ENCODE measurements at regions not wholly inside any gene's neighbourhood (a gene's known extent, or its start where the extent isn't known, plus 50 kb on each side); places are given as distances from the start of the nearest gene placed in this dataset.

DNA sequence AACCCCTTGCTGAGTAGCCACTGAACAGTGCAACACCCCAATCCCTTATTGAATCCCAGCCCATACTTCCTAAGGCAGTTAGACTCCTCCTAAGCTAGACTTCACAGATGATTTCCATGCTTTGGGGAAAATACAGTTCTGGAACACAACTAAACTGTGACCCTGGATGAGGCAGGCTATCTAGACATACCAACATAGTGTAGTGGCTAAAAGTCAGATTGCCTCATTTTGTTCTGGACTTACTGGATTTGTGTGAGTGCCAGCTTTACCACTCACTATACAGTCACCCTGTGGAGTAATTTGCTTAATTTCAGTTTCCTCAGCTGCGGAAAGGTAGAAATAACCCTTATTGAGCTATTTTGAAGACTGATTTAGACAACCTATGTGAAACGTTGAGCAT is 203.1 kb downstream of the ASCL1 start:
- ChIA-PET POLR2A (no interaction called here), CTCF (no interaction called here)
- 89% methylated on average over 1 of the region's 2 CpGs for WGBS (ENCODE audit: insufficient coverage)
- Mint-ChIP-seq H3K4me3 (no peak overlapping the region), H3K4me1 (no peaks in the 10 kb centered on the region), H3K27me3 (no peaks in the 10 kb centered on the region), H3K27ac (no peak overlapping the region), H3K9me3 (ENCODE audit: insufficient read depth) (peaks cover 3% of the 10 kb centered on the region)
- no peak overlapping the region for H3K4me3 ChIP-seq (ENCODE audit: control extremely low read depth in 1 of 5, extremely low read depth in 1 of 5, insufficient read depth in 1 of 5, low read depth in 2 of 5, low read length in 4 of 5)
- no peaks in the 10 kb centered on the region for H4K20me1 ChIP-seq (ENCODE audit: control insufficient read depth, insufficient read depth, low read length, poor library complexity, severe bottlenecking)
- peaks cover 0 to 2% (median 0%) of the 10 kb centered on the region in 3 donors for H3K9me3 ChIP-seq (ENCODE audit: control extremely low read depth in 1 of 3, control insufficient read depth in 2 of 3, insufficient read depth in 1 of 3, low read length in 2 of 3)
- ATAC-seq (ENCODE audit: low read depth): no peak
- H3K27ac ChIP-seq (ENCODE audit: low read length in 2 of 2): no peak overlapping the region
- H3K79me2 ChIP-seq (ENCODE audit: control insufficient read depth, insufficient read depth, low read length): no peaks in the 10 kb centered on the region
- H3K36me3 ChIP-seq (replicated peaks in 1 of 2; ENCODE audit: control extremely low read depth in 1 of 2, control insufficient read depth in 1 of 2, extremely low read depth in 1 of 2, insufficient read depth in 2 of 2, low read length in 1 of 2): no peaks in the 10 kb centered on the region
- H3K4me2 ChIP-seq (replicated peaks; ENCODE audit: low read depth, low read length, poor library complexity, severe bottlenecking): no peak overlapping the region
- H2AFZ ChIP-seq (ENCODE audit: insufficient read depth, low read depth, low read length, poor library complexity, severe bottlenecking): no peak overlapping the region
- TF ChIP-seq EZH2 (IDR thresholded peaks at IDR 0.05; ENCODE audit: borderline replicate concordance, insufficient read depth, low read depth, low read length, poor library complexity, severe bottlenecking): no peak
- TF ChIP-seq, protein P1, sequence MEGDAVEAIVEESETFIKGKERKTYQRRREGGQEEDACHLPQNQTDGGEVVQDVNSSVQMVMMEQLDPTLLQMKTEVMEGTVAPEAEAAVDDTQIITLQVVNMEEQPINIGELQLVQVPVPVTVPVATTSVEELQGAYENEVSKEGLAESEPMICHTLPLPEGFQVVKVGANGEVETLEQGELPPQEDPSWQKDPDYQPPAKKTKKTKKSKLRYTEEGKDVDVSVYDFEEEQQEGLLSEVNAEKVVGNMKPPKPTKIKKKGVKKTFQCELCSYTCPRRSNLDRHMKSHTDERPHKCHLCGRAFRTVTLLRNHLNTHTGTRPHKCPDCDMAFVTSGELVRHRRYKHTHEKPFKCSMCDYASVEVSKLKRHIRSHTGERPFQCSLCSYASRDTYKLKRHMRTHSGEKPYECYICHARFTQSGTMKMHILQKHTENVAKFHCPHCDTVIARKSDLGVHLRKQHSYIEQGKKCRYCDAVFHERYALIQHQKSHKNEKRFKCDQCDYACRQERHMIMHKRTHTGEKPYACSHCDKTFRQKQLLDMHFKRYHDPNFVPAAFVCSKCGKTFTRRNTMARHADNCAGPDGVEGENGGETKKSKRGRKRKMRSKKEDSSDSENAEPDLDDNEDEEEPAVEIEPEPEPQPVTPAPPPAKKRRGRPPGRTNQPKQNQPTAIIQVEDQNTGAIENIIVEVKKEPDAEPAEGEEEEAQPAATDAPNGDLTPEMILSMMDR (IDR thresholded peaks at IDR 0.05): no peak
- no peak for DNase-seq
- no peaks in the 10 kb centered on the region for H3K27me3 ChIP-seq (replicated peaks in 1 of 4; ENCODE audit: control extremely low read depth in 1 of 4, control insufficient read depth in 3 of 4, insufficient read depth in 4 of 4, low read length in 3 of 4)
- H3K9ac ChIP-seq (ENCODE audit: low read length): no peak overlapping the region
- intact Hi-C loops (cut with micrococcal nuclease): no loop called here
- no peaks in the 10 kb centered on the region for H3K4me1 ChIP-seq (ENCODE audit: control insufficient read depth in 2 of 2, insufficient read depth in 2 of 2, low read length in 2 of 2)

DNA sequence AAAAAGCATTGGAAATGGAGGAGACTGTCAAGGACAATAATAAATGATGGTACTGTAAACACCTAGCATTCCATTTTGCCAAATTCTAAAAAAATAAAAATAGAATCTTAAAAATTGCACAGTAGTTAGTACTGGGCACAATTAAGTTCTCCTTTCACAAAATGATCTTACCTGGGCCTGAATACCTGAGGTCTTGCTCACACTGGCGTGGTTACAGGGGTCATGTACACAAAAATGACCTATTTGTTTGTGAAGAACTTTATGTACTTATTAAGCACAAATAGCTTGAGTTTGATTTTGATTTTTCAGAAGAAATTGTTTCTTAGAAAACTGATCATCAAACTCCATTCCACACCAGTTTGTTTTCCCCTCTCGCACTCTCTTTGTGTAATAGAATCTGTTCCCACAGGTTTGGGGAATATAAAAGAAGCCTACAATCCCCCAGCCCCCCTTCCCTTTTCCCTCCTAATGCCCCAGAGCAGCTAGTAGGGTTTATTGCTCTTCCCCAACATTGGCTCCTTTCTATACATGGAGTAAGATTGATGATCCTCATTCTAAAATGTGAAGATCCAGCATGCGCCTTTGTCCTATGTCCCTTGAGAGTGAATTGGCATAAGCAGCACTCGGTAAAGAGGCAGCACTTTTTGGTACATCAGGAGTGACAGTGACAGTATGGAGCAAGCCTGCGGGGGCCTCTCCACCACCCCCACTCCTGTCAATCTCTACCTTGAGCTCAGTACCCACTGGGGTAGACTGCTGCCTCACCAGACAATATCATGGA is 204.3 kb downstream of the ASCL1 start:
- H3K9me3 ChIP-seq (ENCODE audit: control extremely low read depth in 1 of 3, control insufficient read depth in 2 of 3, insufficient read depth in 1 of 3, low read length in 2 of 3): peaks cover 0 to 3% (median 0%) of the 10 kb centered on the region in 3 donors
- intact Hi-C loops (cut with micrococcal nuclease): no loop called here
- DNase-seq (no peak), ATAC-seq (ENCODE audit: low read depth) (no peak)
- CTCF ChIA-PET: interaction anchor here (0.6 kb wide), 1 partner anchor 167 kb away, joined by 3 read pairs; no protein-coding TSS in a partner anchor
- TF ChIP-seq, protein P1 (IDR thresholded peaks at IDR 0.05): no peak
- no peak for TF ChIP-seq EZH2 (IDR thresholded peaks at IDR 0.05; ENCODE audit: borderline replicate concordance, insufficient read depth, low read depth, low read length, poor library complexity, severe bottlenecking)
- no CpG with 5 or more reads among the region's 5 CpGs for WGBS (ENCODE audit: insufficient coverage)
- POLR2A ChIA-PET: no interaction called here
- H3K9me3 Mint-ChIP-seq (ENCODE audit: insufficient read depth): peaks cover 3% of the 10 kb centered on the region
- no peak overlapping the region for H3K27ac ChIP-seq (ENCODE audit: low read length in 2 of 2)
- no peak overlapping the region for H3K4me3 ChIP-seq (ENCODE audit: control extremely low read depth in 1 of 5, extremely low read depth in 1 of 5, insufficient read depth in 1 of 5, low read depth in 2 of 5, low read length in 4 of 5)
- H3K27me3 Mint-ChIP-seq: no peaks in the 10 kb centered on the region
- H4K20me1 ChIP-seq (ENCODE audit: control insufficient read depth, insufficient read depth, low read length, poor library complexity, severe bottlenecking): no peaks in the 10 kb centered on the region
- no peaks in the 10 kb centered on the region for H3K4me1 ChIP-seq (ENCODE audit: control insufficient read depth in 2 of 2, insufficient read depth in 2 of 2, low read length in 2 of 2)
- no peak overlapping the region for H2AFZ ChIP-seq (ENCODE audit: insufficient read depth, low read depth, low read length, poor library complexity, severe bottlenecking)
- no peaks in the 10 kb centered on the region for H3K36me3 ChIP-seq (replicated peaks in 1 of 2; ENCODE audit: control extremely low read depth in 1 of 2, control insufficient read depth in 1 of 2, extremely low read depth in 1 of 2, insufficient read depth in 2 of 2, low read length in 1 of 2)
- no peak overlapping the region for H3K27ac Mint-ChIP-seq
- H3K4me2 ChIP-seq (replicated peaks; ENCODE audit: low read depth, low read length, poor library complexity, severe bottlenecking): no peak overlapping the region
- no peak overlapping the region for H3K9ac ChIP-seq (ENCODE audit: low read length)
- H3K4me3 Mint-ChIP-seq: no peak overlapping the region
- no peaks in the 10 kb centered on the region for H3K27me3 ChIP-seq (replicated peaks in 1 of 4; ENCODE audit: control extremely low read depth in 1 of 4, control insufficient read depth in 3 of 4, insufficient read depth in 4 of 4, low read length in 3 of 4)
- H3K79me2 ChIP-seq (ENCODE audit: control insufficient read depth, insufficient read depth, low read length): no peaks in the 10 kb centered on the region
- no peaks in the 10 kb centered on the region for H3K4me1 Mint-ChIP-seq
